BJ (cell line): ENCODE measurements at regions not wholly inside any gene's neighbourhood (a gene's known extent, or its start where the extent isn't known, plus 50 kb on each side); places are given as distances from the start of the nearest gene placed in this dataset.

Experiments used
- CTCF ChIA-PET: fragments of 350-600 bp; formaldehyde crosslinking; extraction: SDS; loops from one replicate; lab custom pipeline; 2021; ENCODE audit warnings: antibody characterized with exemption, inconsistent platforms; lab: Yijun Ruan, JAX
- POLR2A ChIA-PET: fragments of 300-600 bp; sonication (Branson Sonifier 250); formaldehyde crosslinking; extraction: SDS; loops from one replicate; lab custom pipeline; 2021; ENCODE audit warnings: antibody characterized with exemption; lab: Charles Lee
- DNase-seq: peaks from one replicate; pipeline ENCODE4 v3.0.0-alpha.2; 2011; ENCODE audit warnings: low read depth
- H3K27me3 ChIP-seq: 2 replicates; pipeline ENCODE4 v1.6.0; 2011; ENCODE audit warnings: low read length; ENCODE audit not compliant: control insufficient read depth, insufficient read depth
- H3K36me3 ChIP-seq: 2 replicates; pipeline ENCODE4 v1.5.1; 2011; ENCODE audit warnings: low read length; ENCODE audit not compliant: control insufficient read depth, insufficient read depth
- H3K4me3 ChIP-seq: 2 replicates; pipeline ENCODE4 v1.5.1; 2011; ENCODE audit warnings: low read depth, mild to moderate bottlenecking, control low read depth, low read length
- CTCF ChIP-seq: IDR thresholded peaks from 2 replicates; pipeline ENCODE4 v1.5.1; 2011; ENCODE audit warnings: low read depth, mild to moderate bottlenecking, control low read depth, inconsistent platforms, low read length, moderate library complexity; ENCODE audit not compliant: insufficient read depth

GRCh38 chr3:194775731-194776130 is 90.0 kb downstream of the FAM43A start:
- TF ChIP-seq CTCF: no peak
- Histone ChIP-seq H3K36me3 (no peaks in the 10 kb centered on the region), H3K27me3 (peaks cover 3% of the 10 kb centered on the region; the same call in 1 of the 2 replicates), H3K4me3 (no peak overlapping the region)
- CTCF ChIA-PET: no interaction called here
- DNase-seq: no peak
- POLR2A ChIA-PET: no interaction called here

GRCh38 chr3:194777729-194778128 is 92.0 kb downstream of the FAM43A start:
- ChIA-PET CTCF (no interaction called here), POLR2A (no interaction called here)
- no peak for TF ChIP-seq CTCF
- DNase-seq: no peak
- no peak overlapping the region for H3K4me3 ChIP-seq
- H3K27me3 ChIP-seq: peaks cover 3% of the 10 kb centered on the region; the same call in 1 of the 2 replicates
- H3K36me3 ChIP-seq: no peaks in the 10 kb centered on the region

- Histone ChIP-seq H3K4me3 (no peak overlapping the region), H3K27me3 (peaks cover 3% of the 10 kb centered on the region; the same call in 1 of the 2 replicates), H3K36me3 (no peaks in the 10 kb centered on the region)
- ChIA-PET CTCF (interaction anchor here (1.7 kb wide), 1 partner anchor 10 kb away, joined by 5 read pairs; no protein-coding TSS in a partner anchor), POLR2A (interaction anchor here (0.6 kb wide), 1 partner anchor 11 kb away, joined by 3 read pairs; no protein-coding TSS in a partner anchor)
- DNase-seq: no peak
- no peak for TF ChIP-seq CTCF
Measured at GRCh38 chr3:194779729-194780224, 94.1 kb downstream of the FAM43A start.

- Histone ChIP-seq H3K36me3 (no peaks in the 10 kb centered on the region), H3K4me3 (no peak overlapping the region), H3K27me3 (peaks cover 3% of the 10 kb centered on the region; the same call in 1 of the 2 replicates)
- POLR2A ChIA-PET: interaction anchor here (0.6 kb wide), 1 partner anchor 12 kb away, joined by 3 read pairs; no protein-coding TSS in a partner anchor
- no peak for DNase-seq
- no peak for TF ChIP-seq CTCF
- CTCF ChIA-PET: interaction anchor here (0.8 to 1.7 kb wide), 2 partner anchors 11 to 98 kb away, joined by 3 to 5 read pairs; no protein-coding TSS in a partner anchor
Measured at GRCh38 chr3:194780706-194781105, 95.0 kb downstream of the FAM43A start.

GRCh38 chr3:194781617-194782016 is 95.9 kb downstream of the FAM43A start:
- Histone ChIP-seq H3K4me3 (no peak overlapping the region), H3K36me3 (no peaks in the 10 kb centered on the region), H3K27me3 (peaks cover 2% of the 10 kb centered on the region; the same call in 1 of the 2 replicates)
- no peak for DNase-seq
- CTCF ChIA-PET: interaction anchor here (0.8 kb wide), 1 partner anchor 99 kb away, joined by 3 read pairs; no protein-coding TSS in a partner anchor
- TF ChIP-seq CTCF: no peak
- POLR2A ChIA-PET: no interaction called here
